ENCODE measurements at regions not wholly inside any gene's neighbourhood (a gene's known extent, or its start where the extent isn't known, plus 50 kb on each side); places are given as distances from the start of the nearest gene placed in this dataset.

- no peak for DNase-seq (ENCODE audit: low read depth)
These were observed 259.5 kb downstream of the BRD1 start for GRCh38 chr22:49567899-49568750.

GRCh38 chr22:49566693-49567092 lies 261.0 kb downstream of the BRD1 start:
- DNase-seq (ENCODE audit: low read depth): no peak

- no peak for DNase-seq (ENCODE audit: low read depth)
These were observed 261.5 kb downstream of the BRD1 start for GRCh38 chr22:49566141-49566541.

GRCh38 chr22:49565516-49565855 lies 262.2 kb downstream of the BRD1 start:
- DNase-seq (ENCODE audit: low read depth): no peak

- no peak for DNase-seq (ENCODE audit: low read depth)
These were observed 262.8 kb downstream of the BRD1 start for GRCh38 chr22:49564666-49565515.

GRCh38 chr22:49564054-49564453 lies 263.6 kb downstream of the BRD1 start:
- no peak for DNase-seq (ENCODE audit: low read depth)

GRCh38 chr22:49562685-49563249 lies 264.9 kb downstream of the BRD1 start:
- DNase-seq (ENCODE audit: low read depth): no peak

GRCh38 chr22:49561976-49562375 lies 265.7 kb downstream of the BRD1 start:
- no peak for DNase-seq (ENCODE audit: low read depth)

GRCh38 chr22:49561338-49561737 lies 266.3 kb downstream of the BRD1 start:
- DNase-seq (ENCODE audit: low read depth): no peak

GRCh38 chr22:49555526-49555925 lies 272.1 kb downstream of the BRD1 start:
- DNase-seq (ENCODE audit: low read depth): no peak

GRCh38 chr22:49554741-49555140 lies 272.9 kb downstream of the BRD1 start:
- no peak for DNase-seq (ENCODE audit: low read depth)

GRCh38 chr22:49554296-49554625 lies 273.4 kb downstream of the BRD1 start:
- no peak for DNase-seq (ENCODE audit: low read depth)

GRCh38 chr22:49553518-49554295 lies 274.0 kb downstream of the BRD1 start:
- DNase-seq (ENCODE audit: low read depth): no peak

- no peak for DNase-seq (ENCODE audit: low read depth)
These were observed 274.6 kb downstream of the BRD1 start for GRCh38 chr22:49553076-49553475.

- no peak for DNase-seq (ENCODE audit: low read depth)
These were observed 275.6 kb downstream of the BRD1 start for GRCh38 chr22:49551897-49552614.

- DNase-seq (ENCODE audit: low read depth): no peak
These were observed 276.2 kb downstream of the BRD1 start for GRCh38 chr22:49551446-49551845.

GRCh38 chr22:49550766-49551362 lies 276.8 kb downstream of the BRD1 start:
- DNase-seq (ENCODE audit: low read depth): no peak

GRCh38 chr22:49550141-49550430 lies 277.6 kb downstream of the BRD1 start:
- DNase-seq (ENCODE audit: low read depth): no peak

GRCh38 chr22:49549256-49550140 lies 278.2 kb downstream of the BRD1 start:
- no peak for DNase-seq (ENCODE audit: low read depth)
